NCI-H446 (cell line): ENCODE measurements at regions not wholly inside any gene's neighbourhood (a gene's known extent, or its start where the extent isn't known, plus 50 kb on each side); places are given as distances from the start of the nearest gene placed in this dataset.
A peak's percentile ranks its signal among the peaks of the same experiment; 100 is the strongest.
"Not testable (repeated sequence)": the region's sequence is repeated elsewhere in the genome, so short reads cannot be mapped to it uniquely, and the experiment has no call there.

Experiments used
- DNase-seq, 2 experiments: peaks; one replicate each; lab custom pipeline; 2025; lab: John Stamatoyannopoulos, UW

DNA sequence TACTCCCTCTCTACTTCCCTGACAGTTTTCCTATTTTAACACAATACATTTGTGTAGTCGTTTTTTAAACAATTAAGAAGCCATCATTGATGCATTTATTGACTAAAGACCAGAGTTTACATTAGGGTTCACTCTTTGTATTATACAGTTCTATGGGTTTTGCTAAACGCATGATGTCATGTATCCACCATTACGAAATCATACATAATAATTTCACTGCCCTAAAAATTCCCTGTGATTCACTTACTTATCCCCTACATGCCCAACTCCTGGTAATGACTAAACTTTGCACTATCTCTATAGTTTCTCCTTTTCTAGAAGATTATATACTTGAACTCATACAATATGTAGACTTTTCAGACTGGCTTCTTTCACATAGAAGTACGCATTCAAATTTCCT is 1016.5 kb upstream of the FOXG1 start:
- no peak for DNase-seq

DNA sequence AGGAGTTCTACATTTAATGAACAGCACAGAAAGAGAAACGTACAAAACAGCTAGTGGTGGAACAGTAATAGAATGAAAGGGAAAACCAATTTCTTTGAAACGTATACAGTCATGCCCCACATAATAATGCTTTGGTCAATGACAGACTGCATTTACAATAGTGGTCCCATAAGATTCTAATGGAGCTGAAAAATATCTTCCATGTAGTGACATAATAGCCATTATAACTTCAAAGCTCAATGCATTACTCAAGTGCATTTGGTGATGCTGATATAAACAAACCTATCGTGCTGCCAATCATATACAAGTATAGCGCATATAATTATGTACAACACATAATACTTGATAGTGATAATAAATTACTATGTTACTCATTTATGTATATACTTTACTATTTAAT is 1008.9 kb upstream of the FOXG1 start:
- not testable (repeated sequence) for DNase-seq

DNA sequence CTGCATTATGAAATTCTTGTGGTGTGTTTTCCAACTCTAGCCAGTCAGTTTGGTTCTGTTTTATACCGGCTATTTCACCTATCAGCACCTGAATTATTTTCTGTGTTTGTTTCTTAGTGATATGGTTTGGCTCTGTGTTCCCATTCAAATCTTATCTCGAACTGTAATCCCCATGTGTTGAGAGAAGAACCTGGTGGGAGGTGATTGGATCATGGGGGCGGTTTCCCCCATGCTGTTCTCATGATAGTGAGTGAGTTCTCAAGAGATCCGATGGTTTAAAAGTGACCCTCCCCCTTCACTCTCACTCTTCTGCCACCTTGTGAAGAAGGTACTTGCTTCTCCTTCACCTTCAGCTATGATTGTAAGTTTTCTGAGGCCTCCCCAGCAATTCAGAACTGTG is 1006.2 kb upstream of the FOXG1 start:
- DNase-seq: not testable (repeated sequence)

GRCh38 chr14:27799066-27800028 is 967.2 kb upstream of the FOXG1 start:
- DNase-seq: not testable (repeated sequence)

GRCh38 chr14:27817746-27818430 is 948.7 kb upstream of the FOXG1 start:
- DNase-seq: not testable (repeated sequence)

GRCh38 chr14:27826149-27826548 is 940.4 kb upstream of the FOXG1 start:
- not testable (repeated sequence) for DNase-seq

GRCh38 chr14:27831978-27832377 is 934.6 kb upstream of the FOXG1 start:
- DNase-seq: not testable (repeated sequence)

- DNase-seq: not testable (repeated sequence)
These were observed 933.6 kb upstream of the FOXG1 start for GRCh38 chr14:27833001-27833400.

GRCh38 chr14:27836386-27836785 is 930.2 kb upstream of the FOXG1 start:
- no peak for DNase-seq

GRCh38 chr14:27845241-27845850 is 921.2 kb upstream of the FOXG1 start:
- DNase-seq: no peak

GRCh38 chr14:27845902-27846301 is 920.7 kb upstream of the FOXG1 start:
- no peak for DNase-seq

- not testable (repeated sequence) for DNase-seq
These were observed 919.1 kb upstream of the FOXG1 start for GRCh38 chr14:27847480-27847879.

DNA sequence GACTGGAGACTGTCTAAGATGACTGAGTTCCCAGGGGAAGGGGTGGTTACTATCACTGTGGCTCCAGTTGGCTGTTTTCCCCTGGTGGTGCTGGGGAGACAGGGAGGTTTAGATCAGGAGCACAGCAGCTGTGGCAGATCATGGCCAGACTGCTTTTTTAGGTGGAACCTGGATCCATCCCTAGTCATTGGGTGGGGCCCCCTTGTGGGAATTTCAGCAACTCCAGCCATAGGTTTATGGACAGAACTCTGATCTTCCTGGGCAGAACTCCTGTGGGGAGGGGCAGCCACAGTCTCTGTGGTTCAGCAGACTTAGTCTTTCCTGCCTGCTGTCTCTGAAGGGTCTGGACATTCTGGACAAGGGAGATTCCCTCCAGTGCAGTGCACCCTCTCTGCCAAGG is 917.4 kb upstream of the FOXG1 start:
- DNase-seq: not testable (repeated sequence)

DNA sequence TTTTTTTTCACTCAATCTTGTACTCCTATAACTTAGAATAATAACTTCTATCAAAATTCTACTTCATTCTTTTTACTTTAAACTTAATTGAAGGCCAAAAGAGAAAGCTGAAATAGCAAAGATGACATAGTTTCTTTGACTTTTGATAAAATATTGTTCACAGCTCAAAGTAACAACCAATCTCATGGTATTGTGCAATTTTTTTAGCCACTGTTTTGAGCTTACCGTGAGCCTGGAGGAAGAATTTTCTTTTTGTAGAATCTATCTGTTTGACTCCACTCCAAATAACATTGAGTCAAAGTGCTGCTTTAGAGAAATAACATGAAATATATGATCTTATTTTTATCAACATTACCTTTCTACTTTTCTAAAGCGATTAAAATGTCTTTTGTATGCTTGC is 903.9 kb upstream of the FOXG1 start:
- no peak for DNase-seq

DNA sequence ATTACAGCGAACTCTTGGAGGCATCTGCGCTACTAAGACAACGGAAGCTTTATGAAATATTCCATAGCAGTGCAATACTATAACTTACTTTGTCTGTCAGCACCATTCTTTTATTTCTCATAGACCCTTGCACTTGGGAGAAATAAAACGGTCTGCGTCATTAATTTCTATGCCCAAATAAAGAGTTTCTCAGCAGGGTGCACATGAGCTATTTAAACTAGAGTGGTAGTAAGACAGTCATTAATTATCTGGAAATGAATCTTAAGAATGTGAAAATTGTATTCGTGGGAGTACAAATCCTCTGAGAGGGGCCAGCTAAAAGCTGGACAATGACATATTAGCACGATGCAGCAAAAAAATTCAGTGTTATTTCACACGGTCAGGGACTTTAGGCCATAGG is 903.4 kb upstream of the FOXG1 start:
- DNase-seq: no peak

- no peak for DNase-seq
These were observed 885.5 kb upstream of the FOXG1 start for GRCh38 chr14:27881063-27881462.

DNA sequence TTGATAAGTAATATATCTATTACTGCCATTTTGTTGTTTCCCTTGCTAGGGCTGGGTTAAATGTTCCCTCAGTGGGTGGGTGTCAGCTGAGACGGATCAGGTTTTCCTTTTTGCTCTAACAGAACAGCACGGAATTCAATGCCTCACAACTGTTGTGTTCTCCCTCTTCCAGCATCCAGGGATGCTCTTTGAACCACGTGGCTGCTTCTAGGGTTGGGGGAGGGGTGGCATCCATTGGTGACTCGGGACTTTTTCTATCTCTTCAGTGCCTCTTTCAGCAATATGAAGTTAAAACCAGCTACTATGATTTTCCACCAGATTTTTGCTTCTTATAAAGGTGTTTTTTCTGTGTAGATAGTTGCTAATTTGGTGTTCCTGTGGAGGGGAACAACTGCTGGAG is 884.9 kb upstream of the FOXG1 start:
- DNase-seq: no peak

DNA sequence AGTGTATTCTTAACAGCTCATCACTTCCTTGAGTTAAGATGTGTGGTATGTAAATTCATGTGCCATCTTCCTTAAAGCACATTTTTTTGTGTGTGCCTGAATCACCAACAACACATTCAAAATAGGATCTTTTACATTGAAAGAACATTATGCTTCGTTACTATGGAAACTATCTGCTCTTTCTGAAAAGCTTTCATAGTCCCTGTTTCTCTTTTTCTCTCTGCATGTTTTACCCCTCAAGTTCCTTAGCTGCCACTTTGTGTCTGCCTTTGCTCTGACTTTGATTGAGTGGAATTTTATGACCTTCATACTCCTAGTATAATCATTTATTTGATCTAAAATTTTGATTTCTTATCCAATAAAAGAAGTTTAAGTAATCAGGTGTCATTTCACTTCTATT is 880.3 kb upstream of the FOXG1 start:
- peak in 1 of 2 experiments; percentile 11 for DNase-seq

- DNase-seq: no peak
These were observed 876.3 kb upstream of the FOXG1 start for GRCh38 chr14:27890259-27890658.

DNA sequence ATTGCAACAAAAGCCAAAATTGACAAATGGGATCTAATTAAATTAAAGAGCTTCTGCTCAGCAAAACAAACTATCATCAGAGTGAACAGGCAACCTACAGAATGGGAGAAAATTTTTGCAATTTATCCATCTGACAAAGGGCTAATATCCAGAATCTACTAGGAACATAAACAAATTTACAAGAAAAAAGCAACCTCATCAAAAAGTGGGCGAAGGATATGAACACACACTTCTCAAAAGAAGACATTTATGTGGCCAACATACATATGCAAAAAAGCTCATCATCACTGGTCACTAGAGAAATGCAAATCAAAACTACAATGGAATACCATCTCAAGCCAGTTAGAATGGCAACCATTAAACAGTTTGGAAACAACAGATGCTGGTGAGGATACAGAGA is 858.1 kb upstream of the FOXG1 start:
- not testable (repeated sequence) for DNase-seq

- no peak for DNase-seq
These were observed 850.3 kb upstream of the FOXG1 start for GRCh38 chr14:27916326-27916725.

DNA sequence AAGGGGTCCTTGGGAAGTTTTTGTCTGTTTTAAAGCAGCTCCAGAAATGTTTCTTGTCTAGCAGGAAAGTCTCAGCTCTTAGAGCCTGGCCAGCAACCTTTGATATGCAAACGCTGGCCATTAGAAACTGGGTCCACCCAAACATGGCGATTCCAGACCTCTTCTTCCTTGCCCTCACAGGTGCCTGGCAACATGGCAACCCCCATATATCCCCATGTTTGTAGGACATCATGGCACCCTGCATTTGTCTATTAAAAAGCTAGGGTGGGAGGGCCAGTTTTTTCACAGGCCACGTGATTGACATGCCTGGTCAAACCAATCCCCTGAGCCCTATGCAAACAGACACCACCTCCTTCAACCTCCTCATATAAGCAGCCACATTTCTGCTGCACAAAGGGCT is 848.7 kb upstream of the FOXG1 start:
- no peak for DNase-seq

DNA sequence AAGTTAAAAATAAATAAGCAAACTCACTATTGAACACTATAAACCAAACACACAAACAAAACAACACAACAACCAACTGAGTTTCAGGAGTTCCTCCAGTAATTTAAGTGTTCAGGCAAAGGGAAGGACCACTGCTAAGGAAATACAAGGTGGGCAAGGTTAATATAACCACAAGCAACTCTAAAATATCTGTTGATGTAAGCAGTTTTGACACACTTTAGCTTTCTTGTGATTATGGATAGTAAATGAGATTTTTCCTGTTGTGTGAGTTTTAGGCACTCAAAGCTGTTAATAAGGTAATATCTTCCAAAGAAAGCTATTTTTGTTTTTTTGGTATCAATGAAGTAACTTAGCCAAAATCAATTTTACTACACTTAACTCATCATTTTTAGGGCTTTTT is 839.1 kb upstream of the FOXG1 start:
- no peak for DNase-seq
